OCI-LY7 (cell line): ENCODE measurements at regions not wholly inside any gene's neighbourhood (a gene's known extent, or its start where the extent isn't known, plus 50 kb on each side); places are given as distances from the start of the nearest gene placed in this dataset.

ENCODE experiments used
- BruUV-seq: library from RNA; stranded (reverse); fragments of 400-500 nt; replicated peaks from 2 replicates; lab custom pipeline; 2021; lab: Mats Ljungman, UMichigan
- CTCF ChIA-PET: fragments of 300-600 bp; sonication (Branson Sonifier 250); formaldehyde crosslinking; loops from one replicate; lab custom pipeline; 2022; ENCODE audit warnings: antibody characterized with exemption; ENCODE audit not compliant: unreplicated experiment; lab: Charles Lee
- POLR2A ChIA-PET: fragments of 300-600 bp; sonication (Branson Sonifier 250); formaldehyde crosslinking; loops from one replicate; lab custom pipeline; 2022; ENCODE audit warnings: antibody characterized with exemption; lab: Charles Lee
- DNase-seq: peaks from one replicate; pipeline ENCODE4 v3.0.0-alpha.2; 2015; ENCODE audit warnings: low spot score
- H2AFZ ChIP-seq: fragments of 200-600 bp; sonication (generic), shearing (Covaris generic); 2 replicates; pipeline ENCODE4 v1.6.1; 2014; ENCODE audit warnings: mild to moderate bottlenecking, antibody characterized with exemption, low read length, moderate library complexity
- H3K27ac ChIP-seq: fragments of 200-600 bp; sonication (generic); 2 replicates; pipeline ENCODE4 v1.5.1; 2014; ENCODE audit warnings: mixed run types, low read depth, mild to moderate bottlenecking, moderate library complexity, low read length, inconsistent platforms; ENCODE audit not compliant: poor library complexity, severe bottlenecking
- H3K36me3 ChIP-seq: fragments of 200-600 bp; sonication (generic); 2 replicates; pipeline ENCODE4 v1.6.1; 2014; ENCODE audit warnings: mild to moderate bottlenecking, antibody characterized with exemption, low read length, moderate library complexity, mixed read lengths; ENCODE audit not compliant: insufficient read depth
- H3K4me1 ChIP-seq: fragments of 200-600 bp; sonication (generic); 2 replicates; pipeline ENCODE4 v1.5.1; 2014; ENCODE audit warnings: mild to moderate bottlenecking, low read length; ENCODE audit not compliant: insufficient read depth, poor library complexity, severe bottlenecking
- H3K4me2 ChIP-seq: fragments of 200-600 bp; sonication (generic); 2 replicates; pipeline ENCODE4 v1.6.1; 2014; ENCODE audit warnings: mild to moderate bottlenecking, low read length
- H3K4me3 ChIP-seq: fragments of 200-600 bp; sonication (generic); 2 replicates; pipeline ENCODE4 v1.5.1; 2014; ENCODE audit warnings: mild to moderate bottlenecking, low read depth, low read length; ENCODE audit not compliant: poor library complexity, severe bottlenecking
- H3K79me2 ChIP-seq: fragments of 200-600 bp; sonication (generic); 2 replicates; pipeline ENCODE4 v1.6.1; 2016; ENCODE audit warnings: low read depth, mild to moderate bottlenecking, low read length, moderate library complexity, mixed read lengths; ENCODE audit not compliant: insufficient read depth
- H3K9me2 ChIP-seq: fragments of 200-600 bp; sonication (generic); 2 replicates; pipeline ENCODE4 v1.6.1; 2016; ENCODE audit warnings: mild to moderate bottlenecking, low read length, mixed read lengths; ENCODE audit not compliant: insufficient read depth
- H3K9me3 ChIP-seq: fragments of 200-600 bp; sonication (generic); 2 replicates; pipeline ENCODE4 v1.6.1; 2014; ENCODE audit warnings: mild to moderate bottlenecking, mixed run types, low read length, mixed read lengths
- H4K20me1 ChIP-seq: fragments of 200-600 bp; sonication (generic); 2 replicates; pipeline ENCODE4 v1.6.1; 2014; ENCODE audit warnings: mild to moderate bottlenecking, antibody characterized with exemption, low read length, moderate library complexity, mixed read lengths; ENCODE audit not compliant: insufficient read depth
- EZH2phosphoT487 ChIP-seq: fragments of 200-600 bp; sonication (generic); IDR thresholded peaks from 2 replicates; pipeline ENCODE4 v1.6.1; 2018; ENCODE audit warnings: low read depth, borderline replicate concordance, mild to moderate bottlenecking, mixed run types, antibody characterized with exemption, low read length, moderate library complexity, mixed read lengths
- intact Hi-C: fragments of 100-400 bp; cut with micrococcal nuclease; formaldehyde crosslinking; loops from one replicate; pipeline ENCODE4 v1.10.0; 2022; ENCODE audit not compliant: unreplicated experiment
- TF ChIP-seq, protein P1 (sequence below): fragments of 200-600 bp; sonication (generic); conservative IDR thresholded peaks from 2 replicates; pipeline ENCODE4 v1.5.1; 2014; ENCODE audit warnings: mild to moderate bottlenecking, antibody characterized with exemption, low read length, moderate library complexity, mixed read lengths

DNA sequence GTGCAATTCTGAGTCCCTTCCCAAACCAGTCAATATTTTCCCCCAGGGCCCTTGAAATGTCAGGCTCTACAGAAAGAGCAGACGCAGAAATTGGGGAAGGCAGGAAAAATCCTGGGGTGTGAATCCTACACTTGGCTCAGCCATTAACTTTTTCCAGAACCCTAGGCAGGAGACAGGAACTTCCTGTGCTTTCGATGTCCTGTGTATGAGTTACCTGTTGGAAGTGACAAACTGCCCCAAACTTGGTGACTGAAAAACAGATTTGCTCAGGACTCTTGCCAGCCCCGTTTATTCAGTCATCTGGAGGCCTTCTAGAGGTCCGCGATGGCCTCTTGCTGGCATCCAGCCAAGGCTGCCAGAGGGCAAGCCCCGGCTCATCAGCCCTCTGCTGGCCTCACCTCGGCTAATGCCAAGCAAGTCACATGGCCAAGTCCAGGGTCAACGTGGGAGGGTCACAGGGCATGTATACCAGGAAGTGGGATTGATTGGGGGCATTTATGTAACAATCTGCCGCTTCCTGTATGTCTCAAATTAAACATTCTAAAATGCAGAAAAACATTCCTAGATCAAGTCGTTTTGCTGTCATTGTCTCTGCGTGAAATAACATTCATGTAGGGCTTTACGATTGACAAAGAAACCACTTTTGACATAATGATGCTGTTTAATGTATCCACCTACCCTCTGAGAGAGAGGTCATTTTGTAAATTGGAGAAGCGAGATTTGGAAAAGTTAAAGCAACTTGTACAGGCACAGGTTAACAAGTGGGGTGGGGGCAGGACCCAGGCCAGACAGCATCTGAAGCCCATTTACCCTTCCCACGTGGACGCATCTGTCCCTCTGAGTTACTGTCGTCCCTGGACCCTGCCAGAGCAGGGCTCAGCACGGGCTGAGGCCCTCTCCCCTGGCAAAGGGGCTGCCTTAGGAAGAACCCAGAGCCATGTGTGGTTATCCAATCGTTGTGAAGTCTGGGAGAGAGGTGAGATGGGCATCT, 179.4 kb downstream of the INHBB start:
- Histone ChIP-seq H3K27ac (no peak overlapping the region), H3K4me1 (no peaks in the 10 kb centered on the region), H3K79me2 (no peaks in the 10 kb centered on the region), H2AFZ (no peak overlapping the region), H3K9me2 (no peaks in the 10 kb centered on the region), H3K9me3 (no peaks in the 10 kb centered on the region), H3K36me3 (no peaks in the 10 kb centered on the region), H4K20me1 (no peaks in the 10 kb centered on the region), H3K4me2 (no peak overlapping the region), H3K4me3 (no peak overlapping the region)
- BruUV-seq, result no TSS peak
- ChIA-PET CTCF (no interaction called here), POLR2A (no interaction called here)
- TF ChIP-seq, protein P1, sequence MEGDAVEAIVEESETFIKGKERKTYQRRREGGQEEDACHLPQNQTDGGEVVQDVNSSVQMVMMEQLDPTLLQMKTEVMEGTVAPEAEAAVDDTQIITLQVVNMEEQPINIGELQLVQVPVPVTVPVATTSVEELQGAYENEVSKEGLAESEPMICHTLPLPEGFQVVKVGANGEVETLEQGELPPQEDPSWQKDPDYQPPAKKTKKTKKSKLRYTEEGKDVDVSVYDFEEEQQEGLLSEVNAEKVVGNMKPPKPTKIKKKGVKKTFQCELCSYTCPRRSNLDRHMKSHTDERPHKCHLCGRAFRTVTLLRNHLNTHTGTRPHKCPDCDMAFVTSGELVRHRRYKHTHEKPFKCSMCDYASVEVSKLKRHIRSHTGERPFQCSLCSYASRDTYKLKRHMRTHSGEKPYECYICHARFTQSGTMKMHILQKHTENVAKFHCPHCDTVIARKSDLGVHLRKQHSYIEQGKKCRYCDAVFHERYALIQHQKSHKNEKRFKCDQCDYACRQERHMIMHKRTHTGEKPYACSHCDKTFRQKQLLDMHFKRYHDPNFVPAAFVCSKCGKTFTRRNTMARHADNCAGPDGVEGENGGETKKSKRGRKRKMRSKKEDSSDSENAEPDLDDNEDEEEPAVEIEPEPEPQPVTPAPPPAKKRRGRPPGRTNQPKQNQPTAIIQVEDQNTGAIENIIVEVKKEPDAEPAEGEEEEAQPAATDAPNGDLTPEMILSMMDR, result no peak
- no peak for TF ChIP-seq EZH2phosphoT487
- intact Hi-C loops, result no loop called here
- DNase-seq, result no peak

DNA sequence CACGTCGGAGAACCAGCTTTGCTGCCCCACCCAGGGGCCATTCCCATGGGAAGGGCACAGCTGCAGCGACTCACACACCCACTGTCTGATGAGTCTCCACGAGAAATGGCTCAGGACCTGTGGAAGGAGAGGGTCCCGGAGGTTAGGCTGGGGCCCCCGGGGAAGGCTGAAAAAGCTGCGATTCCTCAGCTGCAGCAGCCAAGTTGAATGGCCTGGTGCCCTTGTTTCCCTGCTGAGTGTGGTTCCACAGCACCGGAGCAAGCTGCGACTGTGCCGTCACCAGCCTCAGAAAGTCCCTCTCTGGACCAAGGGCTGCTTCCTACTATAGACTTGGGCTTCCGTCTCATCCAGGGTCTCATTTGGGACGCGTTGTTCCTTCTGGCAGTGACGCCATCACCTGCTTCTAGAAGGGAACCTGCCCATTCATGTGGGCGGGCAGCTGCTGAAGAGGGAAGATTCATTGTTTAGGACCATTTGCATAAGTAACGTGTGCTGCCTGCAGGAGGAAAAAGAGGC, 180.2 kb downstream of the INHBB start:
- H3K9me2 ChIP-seq, result no peaks in the 10 kb centered on the region
- H3K4me1 ChIP-seq, result no peaks in the 10 kb centered on the region
- no peak for DNase-seq
- no peak overlapping the region for H3K4me3 ChIP-seq
- TF ChIP-seq, protein P1, result no peak
- TF ChIP-seq EZH2phosphoT487, result no peak
- H3K9me3 ChIP-seq, result no peaks in the 10 kb centered on the region
- no peaks in the 10 kb centered on the region for H4K20me1 ChIP-seq
- no peaks in the 10 kb centered on the region for H3K36me3 ChIP-seq
- intact Hi-C loops, result no loop called here
- BruUV-seq, result no TSS peak
- H3K4me2 ChIP-seq, result no peak overlapping the region
- H2AFZ ChIP-seq, result no peak overlapping the region
- no peaks in the 10 kb centered on the region for H3K79me2 ChIP-seq
- H3K27ac ChIP-seq, result no peak overlapping the region
- CTCF ChIA-PET, result no interaction called here
- POLR2A ChIA-PET, result no interaction called here
